BLaER1 treated with 17β-estradiol and CSF1 and Interleukin-3, amounts not matched to agents 10 nM and 100 nM (cell line): ENCODE measurements at regions not wholly inside any gene's neighbourhood (a gene's known extent, or its start where the extent isn't known, plus 50 kb on each side); places are given as distances from the start of the nearest gene placed in this dataset.

Experiments used
- H3K27ac ChIP-seq, 11 experiments: shearing (Covaris generic); formaldehyde crosslinking; 2 replicates each; pipeline ENCODE4 v1.8.1; 2022
- H3K27me3 ChIP-seq, 11 experiments: shearing (Covaris generic); formaldehyde crosslinking; 2 replicates each; pipeline ENCODE4 v1.8.1; 2022
- H3K36me3 ChIP-seq, 11 experiments: shearing (Covaris generic); formaldehyde crosslinking; 2 replicates each; pipeline ENCODE4 v1.8.1; 2022
- H3K4me1 ChIP-seq, 10 experiments: shearing (Covaris generic); formaldehyde crosslinking; 2 replicates each; pipeline ENCODE4 v1.8.1; 2022
- H3K4me2 ChIP-seq, 11 experiments: shearing (Covaris generic); formaldehyde crosslinking; 2 replicates each; pipeline ENCODE4 v1.8.1; 2022
- H3K4me3 ChIP-seq, 10 experiments: shearing (Covaris generic); formaldehyde crosslinking; 2 replicates each; pipeline ENCODE4 v1.8.1; 2022
- H3K9ac ChIP-seq, 11 experiments: shearing (Covaris generic); formaldehyde crosslinking; 2 replicates each; pipeline ENCODE4 v1.8.1; 2022
- H3K9me3 ChIP-seq, 11 experiments: shearing (Covaris generic); formaldehyde crosslinking; replicated peaks in 1 of 11; 2 replicates each; pipeline ENCODE4 v1.8.1; 2022
- H4K20me1 ChIP-seq, 11 experiments: shearing (Covaris generic); formaldehyde crosslinking; 2 replicates each; pipeline ENCODE4 v1.8.1; 2022
- Cebpa-rat ChIP-seq, 11 experiments: shearing (Covaris generic); IDR thresholded peaks; 2 replicates each; pipeline ENCODE4 v1.8.1; 2022

GRCh38 chr6:56868687-56869086 lies 86.2 kb upstream of the BEND6 start:
- no peak overlapping the region for H3K27ac ChIP-seq
- no peaks in the 10 kb centered on the region for H4K20me1 ChIP-seq
- TF ChIP-seq Cebpa-rat (IDR thresholded peaks at IDR 0.05), result no peak
- H3K9me3 ChIP-seq, result no peaks in the 10 kb centered on the region
- H3K36me3 ChIP-seq, result no peaks in the 10 kb centered on the region
- H3K4me1 ChIP-seq, result peaks cover 0 to 13% (median 0%) of the 10 kb centered on the region in 10 experiments; a peak in 5 of 20 replicates
- H3K9ac ChIP-seq, result no peak overlapping the region
- H3K4me2 ChIP-seq, result no peak overlapping the region
- H3K27me3 ChIP-seq, result no peaks in the 10 kb centered on the region
- H3K4me3 ChIP-seq, result no peak overlapping the region

GRCh38 chr6:56866917-56867522 lies 87.9 kb upstream of the BEND6 start:
- no peak for TF ChIP-seq Cebpa-rat (IDR thresholded peaks at IDR 0.05)
- Histone ChIP-seq H3K4me1 (peaks cover 0 to 28% (median 0%) of the 10 kb centered on the region in 10 experiments; a peak in 6 of 20 replicates), H3K27ac (peak overlapping the region in 1 of 11 experiments; percentile 33; a peak in 1 of 22 replicates), H3K4me2 (peak overlapping the region in 1 of 11 experiments; percentile 35; a peak in 3 of 22 replicates), H3K27me3 (no peaks in the 10 kb centered on the region), H3K4me3 (no peak overlapping the region), H3K9ac (no peak overlapping the region), H3K9me3 (no peaks in the 10 kb centered on the region), H4K20me1 (no peaks in the 10 kb centered on the region), H3K36me3 (no peaks in the 10 kb centered on the region)

DNA sequence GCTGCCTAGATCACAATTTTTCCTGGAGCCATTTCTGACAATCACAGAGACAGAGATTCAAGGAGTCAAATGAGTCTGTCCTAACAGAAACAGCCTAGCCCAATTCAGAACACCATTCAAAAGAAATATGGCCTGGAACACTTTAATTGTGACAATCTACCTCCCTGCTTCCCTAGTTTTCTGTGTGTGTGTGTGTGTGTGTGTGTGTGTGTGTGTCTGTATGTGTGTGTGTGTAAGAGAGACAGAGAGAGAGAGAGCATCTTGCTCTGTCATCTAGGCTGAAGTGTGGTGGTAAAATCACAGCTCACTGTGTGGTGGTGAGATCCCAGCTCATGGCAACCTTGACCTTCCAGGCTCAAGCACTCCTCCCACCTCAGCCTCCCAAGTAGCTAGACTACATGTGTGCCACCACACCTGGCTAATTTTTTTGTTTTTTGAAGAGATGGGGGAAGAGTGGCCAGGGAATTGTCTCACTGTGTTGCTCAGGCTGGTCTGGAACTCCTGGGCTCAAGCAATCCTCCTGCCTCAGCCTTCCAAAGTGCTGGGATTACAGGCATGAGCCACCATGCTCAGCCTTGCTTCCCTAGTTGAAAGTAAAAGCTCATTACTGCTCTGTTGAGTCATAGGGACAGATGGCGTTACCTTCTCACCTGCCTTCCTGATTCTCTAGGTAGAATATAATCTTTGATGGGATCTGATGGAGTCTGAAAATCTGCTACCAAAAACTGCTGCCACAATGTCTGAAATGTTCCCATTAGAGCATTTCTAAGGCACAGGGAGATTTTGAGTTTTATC lies 89.6 kb upstream of the BEND6 start:
- no peak for TF ChIP-seq Cebpa-rat (IDR thresholded peaks at IDR 0.05)
- no peak overlapping the region for H3K27ac ChIP-seq

GRCh38 chr6:56864171-56864616 lies 90.7 kb upstream of the BEND6 start:
- no peaks in the 10 kb centered on the region for H3K27me3 ChIP-seq
- H3K4me1 ChIP-seq, result peaks cover 0 to 30% (median 0%) of the 10 kb centered on the region in 10 experiments; a peak in 6 of 20 replicates
- no peak overlapping the region for H3K27ac ChIP-seq
- H3K9ac ChIP-seq, result no peak overlapping the region
- no peaks in the 10 kb centered on the region for H3K9me3 ChIP-seq
- no peaks in the 10 kb centered on the region for H3K36me3 ChIP-seq
- H4K20me1 ChIP-seq, result no peaks in the 10 kb centered on the region
- no peak overlapping the region for H3K4me2 ChIP-seq
- TF ChIP-seq Cebpa-rat (IDR thresholded peaks at IDR 0.05), result no peak
- H3K4me3 ChIP-seq, result no peak overlapping the region

More for the DNA sequence above, 89.6 kb upstream of the BEND6 start:
- Histone ChIP-seq H3K4me3 (no peak overlapping the region), H3K9ac (no peak overlapping the region), H3K4me2 (no peak overlapping the region), H3K27me3 (no peaks in the 10 kb centered on the region), H3K4me1 (peaks cover 0 to 30% (median 0%) of the 10 kb centered on the region in 10 experiments; a peak in 6 of 20 replicates), H3K36me3 (no peaks in the 10 kb centered on the region), H3K9me3 (no peaks in the 10 kb centered on the region), H4K20me1 (no peaks in the 10 kb centered on the region)

DNA sequence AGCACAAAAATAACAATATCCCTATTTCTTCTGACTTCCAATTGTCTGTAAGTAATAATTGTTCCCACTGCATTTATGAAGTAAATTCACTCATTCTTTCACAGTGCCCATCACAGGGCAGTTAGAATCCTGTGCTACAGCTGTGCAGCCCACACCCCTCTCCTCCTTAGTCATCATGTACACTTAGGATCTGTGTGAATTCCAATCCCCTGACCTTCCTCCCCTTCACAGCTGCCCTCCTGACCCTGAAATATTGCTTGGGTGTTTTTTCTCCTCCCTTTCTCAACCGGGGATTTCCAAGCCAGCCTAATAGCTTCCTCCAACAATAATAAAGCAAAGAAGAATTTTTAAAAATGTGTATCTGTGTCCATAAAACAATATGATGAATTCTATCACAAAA lies 91.5 kb upstream of the BEND6 start:
- Histone ChIP-seq H3K4me2 (peak overlapping the region in 1 of 11 experiments; percentile 51; a peak in 1 of 22 replicates), H3K9ac (no peak overlapping the region)
- TF ChIP-seq Cebpa-rat (IDR thresholded peaks at IDR 0.05), result no peak

DNA sequence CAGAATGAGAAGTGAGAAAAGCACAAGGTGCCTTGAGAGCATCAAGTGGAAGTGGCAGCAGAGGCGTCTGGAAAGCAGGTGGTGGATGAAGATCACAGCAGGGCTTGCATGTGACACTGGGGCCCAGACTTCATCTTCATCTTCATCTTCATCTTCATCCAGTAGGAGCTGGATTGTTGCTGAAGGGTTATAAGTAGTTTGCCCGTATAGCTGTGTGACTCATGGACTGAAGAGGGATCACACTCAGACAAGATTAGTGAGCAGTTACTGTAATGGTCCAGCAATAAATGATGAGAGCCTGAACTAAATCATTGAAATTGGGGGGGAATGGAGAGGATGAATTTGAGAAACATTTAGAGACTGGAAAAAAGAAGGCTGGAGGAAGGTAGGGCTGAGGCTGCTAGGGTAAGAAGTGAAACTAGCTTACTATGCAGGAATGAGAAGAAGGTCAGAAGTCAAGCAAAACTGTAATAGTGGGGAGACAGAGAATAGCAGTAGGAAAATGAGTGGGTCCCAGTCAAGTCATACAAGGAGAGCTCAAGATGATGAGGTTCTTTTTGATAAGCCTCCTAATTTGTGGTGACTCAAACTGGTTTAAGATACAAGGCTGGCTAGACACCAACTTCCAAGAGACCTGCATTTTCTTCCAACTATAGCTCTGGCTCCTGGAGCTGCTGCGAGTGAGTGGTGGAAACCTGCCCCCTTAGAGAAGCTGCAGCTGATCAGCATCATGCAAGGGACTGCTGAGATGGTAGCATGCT lies 92.3 kb upstream of the BEND6 start:
- Histone ChIP-seq H3K4me3 (no peak overlapping the region), H3K36me3 (no peaks in the 10 kb centered on the region), H3K27ac (no peak overlapping the region), H4K20me1 (no peaks in the 10 kb centered on the region), H3K4me2 (peak overlapping the region in 3 of 11 experiments; percentile 8 to 51 (median 31); a peak in 4 of 22 replicates), H3K9me3 (no peaks in the 10 kb centered on the region), H3K9ac (no peak overlapping the region), H3K27me3 (no peaks in the 10 kb centered on the region), H3K4me1 (peaks cover 0 to 27% (median 0%) of the 10 kb centered on the region in 10 experiments; a peak in 6 of 20 replicates)
- no peak for TF ChIP-seq Cebpa-rat (IDR thresholded peaks at IDR 0.05)

More for the DNA sequence above, 91.5 kb upstream of the BEND6 start:
- H3K4me3 ChIP-seq, result no peak overlapping the region
- H3K27me3 ChIP-seq, result no peaks in the 10 kb centered on the region
- H3K27ac ChIP-seq, result no peak overlapping the region
- H3K9me3 ChIP-seq, result no peaks in the 10 kb centered on the region
- H3K4me1 ChIP-seq, result peaks cover 0 to 30% (median 0%) of the 10 kb centered on the region in 10 experiments; a peak in 6 of 20 replicates
- no peaks in the 10 kb centered on the region for H3K36me3 ChIP-seq
- H4K20me1 ChIP-seq, result no peaks in the 10 kb centered on the region

- no peak for TF ChIP-seq Cebpa-rat (IDR thresholded peaks at IDR 0.05)
- Histone ChIP-seq H3K9me3 (no peaks in the 10 kb centered on the region), H3K36me3 (no peaks in the 10 kb centered on the region), H3K27me3 (no peaks in the 10 kb centered on the region), H4K20me1 (no peaks in the 10 kb centered on the region), H3K4me2 (no peak overlapping the region), H3K4me3 (no peak overlapping the region), H3K27ac (no peak overlapping the region), H3K9ac (no peak overlapping the region), H3K4me1 (peaks cover 0 to 20% (median 0%) of the 10 kb centered on the region in 10 experiments; a peak in 6 of 20 replicates)
These were observed 94.4 kb upstream of the BEND6 start for GRCh38 chr6:56860475-56860874.

- H3K9ac ChIP-seq, result no peak overlapping the region
- peaks cover 5 to 15% (median 12%) of the 10 kb centered on the region in 10 experiments; a peak in 19 of 20 replicates for H3K4me1 ChIP-seq
- H3K27ac ChIP-seq, result no peak overlapping the region
- H3K27me3 ChIP-seq, result no peaks in the 10 kb centered on the region
- H3K9me3 ChIP-seq, result no peaks in the 10 kb centered on the region
- no peak overlapping the region for H3K4me3 ChIP-seq
- no peaks in the 10 kb centered on the region for H3K36me3 ChIP-seq
- no peak overlapping the region for H3K4me2 ChIP-seq
- no peak for TF ChIP-seq Cebpa-rat (IDR thresholded peaks at IDR 0.05)
- H4K20me1 ChIP-seq, result no peaks in the 10 kb centered on the region
These were observed 98.8 kb upstream of the BEND6 start for GRCh38 chr6:56856036-56856580.

- Histone ChIP-seq H3K27ac (no peak overlapping the region), H3K9me3 (no peaks in the 10 kb centered on the region)
These were observed 100.8 kb upstream of the BEND6 start for GRCh38 chr6:56854086-56854485.

More at GRCh38 chr6:56854086-56854485, 100.8 kb upstream of the BEND6 start:
- no peaks in the 10 kb centered on the region for H3K27me3 ChIP-seq
- H3K4me1 ChIP-seq, result peaks cover 8 to 24% (median 22%) of the 10 kb centered on the region in 10 experiments; a peak in 19 of 20 replicates
- no peak for TF ChIP-seq Cebpa-rat (IDR thresholded peaks at IDR 0.05)
- no peaks in the 10 kb centered on the region for H4K20me1 ChIP-seq
- no peak overlapping the region for H3K4me2 ChIP-seq
- H3K4me3 ChIP-seq, result no peak overlapping the region
- H3K9ac ChIP-seq, result no peak overlapping the region
- no peaks in the 10 kb centered on the region for H3K36me3 ChIP-seq
